Hematopoietic multipotent progenitor cell treated with erythropoietin and hydrocortisone succinate and interleukin-3 and kit ligand, for 6 days (in vitro differentiated cells): ENCODE measurements at regions not wholly inside any gene's neighbourhood (a gene's known extent, or its start where the extent isn't known, plus 50 kb on each side); places are given as distances from the start of the nearest gene placed in this dataset.
A peak's percentile ranks its signal among the peaks of the same experiment; 100 is the strongest.

Experiments
- DNase-seq: peaks from one replicate; pipeline ENCODE4 v3.0.0-alpha.2; 2015

DNA sequence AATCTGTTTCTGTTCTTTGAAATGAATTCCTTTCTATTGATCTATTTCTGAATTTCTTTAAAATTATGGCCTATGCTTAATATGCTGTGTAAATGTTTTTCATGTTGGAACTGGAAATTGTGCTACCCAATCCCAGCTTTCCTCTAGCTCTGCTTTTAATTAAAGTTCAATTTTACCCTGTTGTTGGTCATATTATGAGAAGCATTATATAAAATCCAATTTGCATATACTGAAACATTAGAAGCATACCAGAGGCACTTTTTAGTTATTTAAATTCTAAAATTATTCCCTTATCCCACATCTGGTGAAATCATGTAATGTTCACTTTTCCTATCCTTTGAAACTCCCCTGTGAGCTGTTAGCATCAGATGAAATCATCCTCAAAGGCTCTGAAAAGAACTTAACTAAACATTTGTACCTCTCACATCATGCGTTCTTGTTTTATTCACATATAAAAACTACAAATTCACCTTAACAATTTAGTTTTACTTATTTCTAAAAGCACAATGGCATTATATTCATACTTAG lies 160.6 kb upstream of the COL21A1 start:
- no peak for DNase-seq

DNA sequence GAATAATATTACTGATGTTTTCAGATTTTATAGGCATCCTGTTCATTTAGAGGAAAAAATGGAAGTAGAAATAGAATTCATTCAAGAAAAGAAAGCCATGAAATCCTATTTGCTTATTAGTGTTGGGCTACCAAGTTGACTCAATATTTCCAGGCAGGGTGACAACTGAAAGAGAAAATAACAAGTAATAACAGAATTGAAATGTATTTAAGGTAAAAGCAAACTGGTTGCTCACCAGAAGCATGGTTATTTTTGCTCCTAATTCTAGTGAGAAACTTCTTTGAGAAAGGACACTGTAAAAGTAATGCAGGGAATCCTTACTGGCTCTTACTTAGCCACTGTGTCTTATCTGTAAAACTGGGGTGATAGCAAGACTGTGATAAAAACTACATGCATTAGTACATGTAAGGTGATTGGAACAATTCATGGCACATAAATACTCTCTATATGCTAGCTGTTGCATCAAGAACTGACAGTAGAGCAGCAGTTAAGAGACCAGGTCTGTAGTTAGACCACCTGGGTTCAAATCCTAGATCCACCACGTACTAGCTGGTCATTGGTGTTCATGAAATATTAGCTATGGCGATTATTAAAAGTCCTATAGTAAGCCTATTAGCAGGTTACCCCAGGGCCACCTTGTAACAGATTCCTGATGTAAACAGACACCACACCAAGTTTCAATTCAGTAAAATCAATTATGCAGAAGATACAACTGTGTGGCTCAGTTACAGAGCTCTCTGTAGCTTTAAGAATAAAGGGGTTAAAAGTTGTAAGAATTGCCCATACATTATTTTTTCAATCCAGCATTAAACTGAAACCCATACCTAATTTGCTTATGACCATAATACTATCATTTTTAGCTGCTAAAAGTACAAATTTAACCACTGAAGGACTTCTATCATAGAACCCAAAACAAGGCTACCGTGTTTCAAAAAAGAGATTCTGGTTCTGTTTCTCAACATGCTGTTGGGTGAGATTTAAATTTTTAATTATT lies 159.2 kb upstream of the COL21A1 start:
- no peak for DNase-seq

DNA sequence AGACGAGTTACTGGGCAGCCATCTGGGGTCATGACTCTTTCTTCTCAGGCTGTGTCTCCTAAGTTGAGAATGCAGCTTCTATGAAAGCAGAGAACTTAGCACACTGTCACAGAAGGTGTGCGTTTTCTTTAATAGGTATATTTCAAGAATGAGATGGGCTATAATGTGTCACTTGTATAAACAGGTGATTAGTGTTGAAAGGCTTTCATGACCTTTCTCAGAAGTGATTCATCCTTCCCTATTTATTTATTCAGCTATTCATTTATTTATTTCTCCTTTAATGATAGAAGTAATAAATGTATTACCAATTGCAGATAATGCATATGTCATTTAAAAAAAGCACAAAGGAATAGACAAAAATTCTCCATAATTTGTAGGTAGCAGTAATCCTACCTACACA lies 157.2 kb upstream of the COL21A1 start:
- DNase-seq: no peak

DNA sequence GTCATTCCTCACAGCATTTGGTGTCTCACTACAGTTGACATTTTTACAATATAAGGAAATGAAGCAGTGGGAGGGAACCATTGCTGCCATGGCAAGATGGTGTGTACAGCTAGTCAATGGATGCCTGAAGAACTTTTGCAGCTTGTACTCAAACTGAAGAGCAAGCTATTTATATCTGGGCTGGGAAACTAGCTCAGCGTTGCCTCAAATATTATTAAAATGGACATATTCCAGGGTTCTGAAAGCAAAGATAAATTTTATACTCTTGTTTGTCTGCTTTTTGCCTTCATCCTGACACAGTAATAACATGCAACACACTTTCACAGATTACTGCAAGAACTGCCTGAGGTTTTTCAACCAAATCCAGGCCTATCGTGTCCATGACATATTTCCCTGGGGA lies 156.4 kb upstream of the COL21A1 start:
- no peak for DNase-seq

DNA sequence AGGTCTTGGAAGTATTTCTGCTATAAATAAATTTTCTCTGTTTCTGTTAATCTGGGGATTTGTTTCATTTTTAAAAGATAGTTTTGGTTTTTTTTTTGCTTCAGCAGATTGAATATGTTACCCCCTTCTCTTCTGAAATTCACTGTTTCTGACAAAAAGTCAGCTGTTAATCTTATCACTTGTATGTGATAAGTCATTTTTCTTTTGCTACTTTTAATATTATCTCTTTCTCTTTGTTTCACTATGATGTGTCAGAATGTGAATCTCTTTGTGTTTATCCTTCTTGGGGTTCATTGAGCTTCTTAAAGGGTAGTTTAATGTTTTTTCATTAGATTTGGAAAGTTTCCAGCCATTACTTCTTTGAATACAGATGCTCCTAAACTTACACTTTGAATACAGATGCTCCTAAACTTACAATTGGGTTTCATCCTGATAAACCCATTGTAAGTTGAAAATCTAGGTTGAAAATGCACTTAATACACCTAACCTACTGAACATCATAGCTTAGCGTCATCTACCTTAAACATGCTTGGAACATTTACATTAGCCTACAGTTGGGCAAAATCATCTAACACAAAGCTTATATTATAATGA lies 154.2 kb upstream of the COL21A1 start:
- DNase-seq: no peak

DNA sequence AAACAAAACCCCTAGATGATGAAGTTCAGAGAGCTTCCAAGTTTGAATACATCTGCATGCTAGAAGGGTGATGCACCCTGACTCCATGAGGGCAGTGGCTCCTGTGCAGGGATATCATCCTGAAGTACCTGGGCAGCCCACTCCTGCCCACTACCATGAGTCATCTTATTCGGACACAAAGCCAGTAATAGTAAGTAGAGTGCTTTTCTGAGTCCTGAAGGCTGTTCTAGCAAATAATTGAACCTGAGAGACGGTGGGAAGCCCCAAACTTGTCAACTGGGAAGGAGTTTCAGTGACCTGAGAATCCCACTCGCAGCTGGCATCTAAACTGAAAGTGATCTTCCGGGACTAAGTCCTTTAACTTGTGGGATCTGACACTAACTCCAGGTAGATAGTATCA lies 152.9 kb upstream of the COL21A1 start:
- no peak for DNase-seq

DNA sequence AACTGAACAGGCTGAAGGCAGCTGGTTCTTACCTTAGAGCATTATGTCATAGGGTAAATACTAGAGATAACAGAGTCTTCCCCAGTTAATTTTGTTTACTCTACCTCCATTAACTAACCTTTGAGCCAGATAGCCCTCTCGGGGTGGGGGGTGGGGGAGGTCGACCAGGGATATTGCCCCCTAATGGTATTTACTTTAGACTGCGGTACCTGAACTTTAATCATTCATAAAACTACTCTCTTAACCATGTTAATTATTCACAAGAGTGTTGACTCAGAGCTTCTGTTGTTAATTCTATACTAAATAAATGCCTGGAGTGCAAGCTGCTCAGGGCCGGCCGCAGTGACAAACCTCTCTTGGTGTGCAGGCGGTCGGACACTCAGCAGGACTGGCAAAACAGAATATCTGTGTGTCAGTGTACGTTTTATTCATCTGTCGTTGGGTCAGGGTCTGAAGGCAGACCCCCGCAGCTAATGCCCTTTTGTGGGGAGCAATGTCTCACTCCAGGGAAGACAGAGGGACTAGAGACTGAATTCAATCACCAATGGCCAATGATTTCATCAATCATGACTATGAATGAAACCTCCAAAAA lies 152.4 kb upstream of the COL21A1 start:
- no peak for DNase-seq

DNA sequence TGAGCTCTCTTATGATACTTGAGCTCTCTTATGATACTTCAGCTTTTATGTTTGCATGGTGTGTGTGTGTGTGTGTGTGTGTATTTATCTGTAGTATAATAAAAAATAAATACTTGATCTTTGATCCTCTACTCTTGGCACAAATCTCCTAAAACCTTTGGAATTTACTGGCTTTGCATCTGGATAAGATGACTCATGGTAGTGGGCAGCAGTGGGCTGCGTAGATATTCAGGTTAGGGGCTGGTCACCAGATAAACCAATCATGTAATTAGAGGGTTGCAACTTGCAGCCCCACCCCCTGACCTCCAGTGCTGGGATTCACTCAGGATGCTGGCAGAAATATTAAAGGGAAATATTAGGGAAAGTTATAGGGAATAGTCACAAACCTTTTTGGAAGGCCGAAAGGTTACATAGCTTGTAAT lies 151.9 kb upstream of the COL21A1 start:
- no peak for DNase-seq

DNA sequence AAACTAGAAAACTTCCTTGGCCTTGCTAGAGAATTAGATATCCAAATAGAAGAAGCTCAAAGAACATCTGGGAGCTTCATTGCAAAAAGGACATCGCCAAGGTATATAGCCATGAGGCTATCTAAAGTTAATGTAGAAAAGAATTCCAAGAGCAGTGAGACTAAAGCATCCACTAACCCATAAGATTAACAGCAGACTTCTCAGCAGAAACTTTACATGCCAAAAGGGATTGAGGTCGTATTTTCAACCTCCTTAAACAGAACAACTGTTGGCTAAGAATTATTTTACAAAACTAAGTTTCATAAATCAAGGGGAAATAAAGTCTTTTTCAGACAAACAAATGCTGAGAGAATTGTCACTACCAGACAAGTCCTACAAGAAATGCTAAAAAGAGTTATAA lies 149.1 kb upstream of the COL21A1 start:
- no peak for DNase-seq

DNA sequence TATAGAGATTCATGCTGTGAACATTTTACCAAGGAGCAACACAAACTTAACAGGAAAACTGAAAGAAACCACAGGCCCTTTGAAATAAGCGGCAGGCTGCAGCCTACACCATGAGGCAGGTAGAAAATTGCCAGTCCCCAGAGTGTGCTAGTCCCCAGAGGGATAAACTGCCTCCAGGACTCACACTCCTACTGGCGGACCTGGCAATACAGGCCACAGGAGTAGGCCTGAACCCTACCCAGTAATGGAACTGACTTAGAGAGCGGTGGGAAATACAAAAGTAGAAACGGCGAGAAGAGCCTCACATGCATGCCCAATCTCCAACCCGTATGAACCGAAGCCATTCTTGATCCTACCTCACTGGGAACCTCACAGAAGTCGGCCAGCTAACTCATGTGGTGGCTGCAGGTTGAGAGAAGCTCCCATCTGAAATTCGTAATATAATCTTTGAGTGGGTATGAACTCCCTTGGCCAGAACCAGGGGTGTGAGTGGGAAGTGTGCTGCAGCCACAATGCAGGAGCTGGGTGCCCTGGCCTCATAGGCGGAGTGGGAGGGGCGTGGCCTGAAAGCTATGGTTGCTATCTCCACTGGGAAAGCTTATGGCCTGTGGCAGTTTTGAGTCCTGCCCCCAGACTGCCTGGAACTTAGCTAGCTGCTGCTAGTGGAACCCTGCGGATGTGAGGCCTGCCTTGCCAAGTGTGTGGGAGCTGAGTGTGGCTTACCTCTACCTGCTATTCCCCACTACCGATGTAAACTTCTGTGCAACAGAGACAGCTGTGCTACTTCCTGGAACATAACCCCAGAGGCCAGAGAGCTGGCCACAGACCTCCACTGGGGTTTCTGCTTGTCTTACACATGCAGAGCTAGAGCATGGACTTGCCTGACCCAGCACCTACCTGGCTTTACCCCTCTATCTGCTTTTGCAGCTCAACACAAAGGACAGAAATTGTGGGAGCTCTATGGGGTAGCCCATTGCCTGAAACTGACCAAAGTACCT lies 146.5 kb upstream of the COL21A1 start:
- DNase-seq: peak; percentile 5

DNA sequence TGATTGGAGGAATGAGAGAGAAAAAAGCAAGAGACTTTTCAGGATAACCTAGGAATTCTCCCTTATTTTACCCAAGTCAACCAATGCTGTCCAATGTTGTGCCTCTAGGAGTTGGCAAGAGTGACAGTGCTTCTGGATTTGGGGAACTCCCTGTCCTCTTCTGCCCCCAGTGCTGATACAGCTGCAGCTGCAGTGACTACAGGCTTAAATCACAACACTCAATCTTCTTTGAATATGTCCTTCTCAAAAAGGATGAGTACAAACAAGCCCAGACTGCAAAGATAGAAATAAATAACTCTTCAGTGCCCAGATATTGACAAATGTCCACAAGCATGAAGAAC lies 141.0 kb upstream of the COL21A1 start:
- no peak for DNase-seq

DNA sequence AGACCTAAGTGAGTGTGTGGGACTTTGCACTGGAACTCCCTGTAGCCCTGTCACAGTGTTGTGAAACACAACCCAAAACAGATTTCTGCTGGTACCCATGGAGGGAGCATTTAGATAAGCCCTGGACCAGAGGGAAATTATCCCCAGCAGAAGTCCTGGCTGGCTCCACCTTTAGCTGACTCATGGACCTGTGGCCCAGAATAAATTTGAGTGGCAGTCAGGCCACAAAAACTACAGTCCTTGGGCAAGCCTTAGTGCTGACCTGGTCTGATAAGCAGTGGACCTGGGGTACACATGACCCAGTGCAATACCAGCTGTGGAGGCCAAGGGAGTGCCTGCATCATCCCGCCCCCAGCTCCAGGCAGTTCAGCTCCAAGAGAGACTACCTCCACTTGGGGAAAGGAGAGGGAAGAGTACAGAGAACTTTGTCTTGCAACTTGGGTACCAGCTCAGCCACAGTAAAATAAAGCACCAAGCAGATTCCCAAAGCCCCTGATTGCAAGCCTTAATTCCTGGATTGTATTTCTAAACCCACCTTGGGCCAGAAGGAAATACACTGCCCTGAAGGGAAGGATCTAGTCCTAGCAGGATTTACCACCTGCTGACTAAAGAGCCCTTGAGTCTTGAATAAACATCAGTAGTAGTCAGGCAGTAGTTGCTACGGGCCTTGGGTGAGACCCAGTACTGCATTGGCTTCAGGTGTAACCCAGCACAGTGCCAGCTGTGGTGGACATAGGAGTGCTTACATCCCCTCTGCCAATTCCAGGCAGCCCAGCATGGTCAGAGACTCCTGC lies 140.4 kb upstream of the COL21A1 start:
- no peak for DNase-seq

DNA sequence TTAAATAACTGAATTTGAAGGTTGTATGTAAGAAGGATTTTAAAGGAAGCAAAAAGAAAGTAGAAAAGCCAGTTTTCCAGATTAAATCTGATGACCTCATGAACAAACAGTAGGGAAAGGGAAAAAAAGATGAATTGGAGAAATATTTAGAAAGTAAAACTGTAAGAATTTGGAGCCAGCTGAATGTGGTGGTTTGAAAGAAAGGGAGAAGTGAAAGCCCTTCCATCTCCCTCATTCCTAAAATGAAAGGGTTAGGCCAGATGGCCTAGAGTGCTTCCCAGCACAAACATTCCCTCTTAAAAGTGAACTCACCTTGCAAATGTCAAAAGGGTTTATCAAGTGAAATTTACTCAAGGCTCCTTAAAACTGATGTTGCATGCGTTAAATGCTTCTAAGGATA lies 139.3 kb upstream of the COL21A1 start:
- no peak for DNase-seq

DNA sequence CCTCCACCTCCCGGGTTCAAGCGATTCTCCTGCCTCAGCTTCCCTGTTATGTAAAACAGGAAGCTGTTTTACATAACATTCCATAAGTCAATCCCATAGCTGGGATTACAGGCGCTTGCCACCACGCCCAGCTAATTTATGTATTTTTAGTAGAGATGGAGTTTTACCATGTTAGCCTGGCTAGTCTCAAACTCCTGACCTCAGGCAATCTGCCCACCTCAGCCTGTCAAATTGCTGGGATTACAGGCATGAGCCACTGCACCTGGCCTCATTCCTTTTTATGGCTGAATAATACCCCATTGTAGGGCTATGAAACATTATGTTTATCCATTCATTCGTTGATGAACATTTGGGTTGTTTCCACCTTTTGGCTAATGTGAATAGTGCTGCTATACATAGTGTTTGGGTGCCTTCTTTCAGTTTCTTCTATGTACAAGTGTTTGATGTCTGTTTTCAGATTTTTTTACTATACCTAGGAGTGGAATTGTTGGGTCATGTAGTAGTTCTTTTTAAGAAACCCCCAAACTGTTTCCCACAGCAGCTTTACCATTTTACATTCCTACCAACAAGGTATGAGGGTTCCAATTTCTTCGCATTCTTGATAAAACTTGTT lies 138.7 kb upstream of the COL21A1 start:
- DNase-seq: no peak

DNA sequence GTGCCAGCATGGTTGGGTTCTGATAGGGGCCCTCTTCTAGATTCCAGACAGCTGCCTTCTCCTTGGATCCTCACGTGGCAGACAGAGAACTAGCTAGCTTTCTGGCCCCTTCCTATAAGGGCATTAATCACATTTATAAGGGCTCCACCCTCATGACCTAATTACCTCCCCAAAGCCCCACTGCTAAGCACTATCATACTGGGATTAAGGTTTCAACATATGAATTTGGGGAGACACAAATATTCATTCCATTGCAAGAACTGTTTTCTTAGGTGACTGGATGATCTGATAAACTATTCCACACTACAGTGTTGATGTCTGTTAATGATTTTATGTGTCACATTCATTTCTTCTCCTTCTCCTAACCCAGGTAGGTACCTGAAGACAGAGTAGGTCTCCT lies 135.8 kb upstream of the COL21A1 start:
- no peak for DNase-seq

DNA sequence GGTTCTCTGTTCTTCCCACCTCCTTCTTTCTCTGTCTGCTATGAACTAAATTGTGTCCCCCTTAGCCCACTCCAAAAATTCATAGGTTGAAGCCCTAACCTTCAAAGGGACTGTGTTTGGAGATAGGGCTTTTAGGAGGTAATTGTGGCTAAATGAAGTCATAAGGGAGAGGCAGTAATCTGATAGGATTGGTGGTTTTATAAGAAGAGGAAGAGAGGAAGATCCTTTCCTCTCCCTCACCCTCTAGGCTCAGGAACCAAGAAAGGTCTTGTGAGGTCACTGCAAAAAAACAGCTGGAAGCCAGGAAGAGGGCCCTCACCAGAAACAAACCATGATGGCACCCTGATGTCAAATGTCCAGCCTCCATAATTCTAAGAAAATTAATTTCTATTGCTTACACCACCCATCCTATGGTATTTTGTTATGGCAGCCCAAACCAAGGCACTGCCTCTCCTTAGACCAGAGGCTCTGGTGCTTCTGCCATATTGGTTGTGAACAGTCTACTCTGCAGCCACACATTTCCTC lies 135.1 kb upstream of the COL21A1 start:
- DNase-seq: no peak

DNA sequence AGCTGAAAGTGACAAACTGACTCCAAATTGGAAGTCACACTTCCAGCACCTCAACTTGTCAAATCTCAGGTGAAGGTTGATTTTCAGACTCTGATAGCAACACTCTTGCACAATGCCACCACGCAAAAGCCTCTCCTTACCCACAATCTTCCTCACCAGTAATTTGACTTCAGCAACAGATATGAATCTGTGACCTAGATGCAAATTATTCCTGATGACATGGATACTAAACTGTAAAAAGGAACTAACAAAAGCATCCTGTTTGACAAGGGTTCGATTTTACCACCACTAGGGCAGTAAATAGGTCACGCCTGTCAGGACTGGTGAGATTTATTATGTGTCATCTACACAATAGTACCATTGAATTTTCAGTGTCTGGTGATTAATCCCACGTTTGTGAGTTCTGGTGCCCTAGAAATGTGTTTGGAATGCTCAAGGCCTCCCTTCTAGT lies 134.4 kb upstream of the COL21A1 start:
- no peak for DNase-seq

DNA sequence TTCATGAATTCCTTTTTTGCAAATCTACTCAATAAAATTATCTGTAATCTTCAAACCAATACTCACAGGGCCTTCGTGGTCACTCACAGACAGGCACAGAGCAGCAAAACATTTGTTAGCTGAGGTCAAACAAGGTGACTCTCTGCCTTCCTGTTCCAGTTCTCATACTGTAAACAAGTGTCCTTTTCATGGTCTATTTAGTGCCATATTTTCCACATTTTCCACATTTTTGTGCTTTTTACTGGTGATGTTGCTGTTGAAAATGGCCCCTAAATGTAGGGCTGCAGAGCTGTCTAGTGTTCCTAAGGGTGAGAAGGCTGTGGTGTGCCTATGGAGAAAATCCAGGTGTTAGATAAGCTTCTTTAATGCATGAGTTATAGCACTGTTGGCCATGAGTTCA lies 133.1 kb upstream of the COL21A1 start:
- no peak for DNase-seq

DNA sequence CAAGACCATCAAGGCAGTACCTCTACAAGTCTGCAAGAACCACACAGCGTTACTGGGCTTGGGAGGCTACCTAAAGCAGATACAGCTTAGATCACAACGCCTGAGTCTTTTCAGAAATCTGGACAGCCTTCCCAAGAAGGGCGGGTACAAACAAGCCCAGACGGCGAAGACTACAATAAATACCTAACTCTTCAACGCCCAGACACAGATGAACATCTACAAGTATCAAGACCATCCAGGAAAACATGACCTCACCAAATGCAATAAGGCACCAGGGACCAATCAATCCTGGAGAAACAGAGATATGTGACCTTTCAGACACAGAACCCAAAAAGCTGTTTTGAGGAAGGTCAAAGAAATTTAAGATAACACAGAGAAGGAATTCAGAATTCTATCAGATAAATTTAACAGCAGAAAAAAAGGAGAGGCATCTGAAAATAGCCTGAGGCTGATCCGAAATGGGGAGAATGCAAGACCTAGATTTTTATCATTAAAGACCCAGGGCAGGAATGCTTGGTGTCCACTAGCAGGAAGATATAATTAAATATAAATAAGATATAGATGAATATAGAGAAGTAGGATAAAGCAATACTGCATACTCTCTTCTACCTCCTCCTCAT lies 131.7 kb upstream of the COL21A1 start:
- no peak for DNase-seq

DNA sequence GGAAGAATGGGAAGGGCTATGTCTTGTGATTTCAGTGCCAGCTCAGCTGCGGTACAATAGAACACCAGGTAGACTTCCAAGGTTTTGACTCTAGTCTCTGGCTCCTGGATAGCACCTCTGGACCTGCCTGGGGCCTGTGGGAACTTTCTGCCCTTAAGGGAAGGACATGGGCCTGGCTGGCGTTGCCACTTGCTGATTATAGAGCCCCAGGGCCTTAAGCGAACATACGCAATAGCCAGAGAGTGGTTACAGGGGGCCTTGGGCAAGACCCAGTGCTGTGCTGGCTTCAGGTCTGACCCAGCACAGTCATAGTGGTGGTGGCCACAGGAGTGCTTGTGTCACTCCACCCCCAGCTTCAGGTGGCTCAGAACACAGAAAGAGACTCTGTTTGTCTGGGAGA lies 131.1 kb upstream of the COL21A1 start:
- no peak for DNase-seq

DNA sequence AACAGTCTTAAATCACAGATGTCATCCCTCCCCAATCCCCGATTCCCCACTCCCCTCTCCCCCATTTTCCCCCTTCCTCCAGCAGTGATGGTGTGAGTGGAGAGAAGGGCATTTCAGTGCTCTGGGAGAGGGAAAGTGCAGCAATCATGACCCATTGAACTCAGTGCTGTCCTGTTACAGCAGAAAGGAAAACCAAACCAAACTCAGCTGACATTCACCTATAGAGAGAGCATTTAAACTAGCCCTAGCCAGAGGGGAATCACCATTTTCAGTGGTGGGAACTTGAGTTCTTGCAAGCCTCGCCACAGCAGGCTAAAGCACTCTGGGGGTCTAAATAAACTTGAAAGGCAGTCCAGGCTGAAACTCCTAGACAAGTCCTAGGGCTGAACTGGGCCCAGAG lies 129.9 kb upstream of the COL21A1 start:
- no peak for DNase-seq
